ENCODE measurements at regions not wholly inside any gene's neighbourhood (a gene's known extent, or its start where the extent isn't known, plus 50 kb on each side); places are given as distances from the start of the nearest gene placed in this dataset.
"Not testable (repeated sequence)": the region's sequence is repeated elsewhere in the genome, so short reads cannot be mapped to it uniquely, and the experiment has no call there.

GRCh38 chr17:70377654-70378053, 208.3 kb downstream of the KCNJ2 start:
- no peak for DNase-seq

- DNase-seq = no peak
Measured at GRCh38 chr17:70378076-70378475, 208.7 kb downstream of the KCNJ2 start.

GRCh38 chr17:70379945-70380344, 210.6 kb downstream of the KCNJ2 start:
- DNase-seq = no peak

- DNase-seq = not testable (repeated sequence)
Measured at GRCh38 chr17:70381916-70382315, 212.6 kb downstream of the KCNJ2 start.

- DNase-seq = no peak
Measured at GRCh38 chr17:70388326-70388725, 219.0 kb downstream of the KCNJ2 start.

- DNase-seq = not testable (repeated sequence)
Measured at GRCh38 chr17:70389232-70389757, 220.0 kb downstream of the KCNJ2 start.

- DNase-seq = no peak
Measured at GRCh38 chr17:70390049-70390448, 220.7 kb downstream of the KCNJ2 start.

GRCh38 chr17:70394473-70395232, 225.3 kb downstream of the KCNJ2 start:
- no peak for DNase-seq

GRCh38 chr17:70405492-70406220, 236.3 kb downstream of the KCNJ2 start:
- DNase-seq = no peak

- DNase-seq = no peak
Measured at GRCh38 chr17:70407506-70407905, 238.2 kb downstream of the KCNJ2 start.

GRCh38 chr17:70408768-70409167, 239.4 kb downstream of the KCNJ2 start:
- no peak for DNase-seq

- DNase-seq = no peak
Measured at GRCh38 chr17:70414300-70414699, 245.0 kb downstream of the KCNJ2 start.

GRCh38 chr17:70420861-70421445, 251.6 kb downstream of the KCNJ2 start:
- no peak for DNase-seq

- no peak for DNase-seq
Measured at GRCh38 chr17:70422862-70423261, 253.5 kb downstream of the KCNJ2 start.

GRCh38 chr17:70423562-70423961, 254.2 kb downstream of the KCNJ2 start:
- no peak for DNase-seq

- DNase-seq = no peak
Measured at GRCh38 chr17:70426752-70427151, 257.4 kb downstream of the KCNJ2 start.

- no peak for DNase-seq
Measured at GRCh38 chr17:70434536-70435490, 265.5 kb downstream of the KCNJ2 start.

- no peak for DNase-seq
Measured at GRCh38 chr17:70437656-70438055, 268.3 kb downstream of the KCNJ2 start.

GRCh38 chr17:70446446-70446845, 277.1 kb downstream of the KCNJ2 start:
- DNase-seq = no peak

GRCh38 chr17:70447588-70447987, 278.3 kb downstream of the KCNJ2 start:
- DNase-seq = no peak

GRCh38 chr17:70453075-70453474, 283.7 kb downstream of the KCNJ2 start:
- DNase-seq = not testable (repeated sequence)

- no peak for DNase-seq
Measured at GRCh38 chr17:70454377-70454776, 285.0 kb downstream of the KCNJ2 start.

- no peak for DNase-seq
Measured at GRCh38 chr17:70454908-70455307, 285.6 kb downstream of the KCNJ2 start.
